ENCODE measurements at regions not wholly inside any gene's neighbourhood (a gene's known extent, or its start where the extent isn't known, plus 50 kb on each side); places are given as distances from the start of the nearest gene placed in this dataset.

DNA sequence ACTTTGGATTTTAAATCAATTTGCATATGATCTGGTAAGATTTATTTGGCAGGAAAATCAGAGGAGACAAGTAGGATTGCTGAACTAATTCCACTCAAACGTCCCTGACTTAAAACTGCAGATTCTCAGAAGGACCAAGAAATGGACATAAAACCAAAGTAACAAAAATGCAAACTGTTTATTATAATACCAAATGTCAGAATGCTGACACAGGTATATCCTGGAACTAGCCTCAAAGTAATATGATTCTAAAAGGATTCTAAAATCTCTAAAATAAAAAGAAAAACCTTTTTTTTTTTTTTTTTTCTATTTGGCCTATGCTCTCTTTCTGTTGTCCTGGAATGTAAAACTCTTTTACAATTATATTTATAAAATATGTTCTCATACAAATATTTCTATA lies 74.4 kb upstream of the BTBD3 start:
- intact Hi-C loops (cut with micrococcal nuclease) (no loop called here), dilution Hi-C loops (cut with HindIII; ENCODE audit: low sequenced_read_pairs, unreplicated experiment) (no loop called here), in situ Hi-C loops (cut with MboI; ENCODE audit: low sequenced_read_pairs) (no loop called here)
- H3K4me1 ChIP-seq (ENCODE audit: control insufficient read depth, insufficient read depth, low read length): peaks cover 7% of the 10 kb centered on the region; the same call in 1 of the 2 replicates
- H3K9me1 ChIP-seq (ENCODE audit: insufficient read depth, low read length): 0 out of 2 replicates have a peak, but pooled peaks cover 3% of the 10 kb centered on the region
- no peak overlapping the region for H3K56ac ChIP-seq (ENCODE audit: extremely low read depth, insufficient read depth, low read length)
- ChIA-PET POLR2A (ENCODE audit: unreplicated experiment) (no interaction called here), CTCF (no interaction called here)
- no peaks in the 10 kb centered on the region for H3K79me1 ChIP-seq (ENCODE audit: low read depth in 1 of 2, low read length in 2 of 2)
- H4K5ac ChIP-seq (ENCODE audit: low read depth, low read length): no peak overlapping the region
- DNase-seq (no peak), ATAC-seq (ENCODE audit: low read depth) (no peak)
- H3K4ac ChIP-seq (ENCODE audit: low read depth, low read length): no peak overlapping the region
- H2AFZ ChIP-seq (replicated peaks; ENCODE audit: low read length, poor library complexity): no peak overlapping the region
- H2BK5ac ChIP-seq (ENCODE audit: low read depth, low read length, poor library complexity, severe bottlenecking): no peak overlapping the region
- H3K14ac ChIP-seq (replicated peaks; ENCODE audit: low read depth, low read length): no peak overlapping the region
- H3K36me3 ChIP-seq (ENCODE audit: control insufficient read depth, insufficient read depth, low read length): no peaks in the 10 kb centered on the region
- no peak overlapping the region for H2BK20ac ChIP-seq (ENCODE audit: low read depth, low read length)
- no peak overlapping the region for H2AK9ac ChIP-seq (replicated peaks; ENCODE audit: low read depth, low read length, poor library complexity)
- no CpG with 5 or more reads among the region's 1 CpG for WGBS, 2 experiments (ENCODE audit: extremely low coverage in 2 of 2, insufficient read length in 1 of 2)
- H4K91ac ChIP-seq (ENCODE audit: insufficient read depth, low read depth, low read length): no peak overlapping the region
- H3K4me2 ChIP-seq (ENCODE audit: low read depth, low read length): no peak overlapping the region
- no peak overlapping the region for H3K9ac ChIP-seq (ENCODE audit: low read depth, low read length)
- no peak overlapping the region for H3K27ac ChIP-seq (ENCODE audit: insufficient read depth, low read length)
- no peaks in the 10 kb centered on the region for H3K9me3 ChIP-seq (ENCODE audit: control insufficient read depth, insufficient read depth, low read length)
- no peak overlapping the region for H3K23ac ChIP-seq (ENCODE audit: low read depth, low read length)
- no peak overlapping the region for H3K18ac ChIP-seq (ENCODE audit: low read depth, low read length)
- no peak overlapping the region for H3K4me3 ChIP-seq (ENCODE audit: insufficient read depth, low read depth, low read length)
- H4K20me1 ChIP-seq (ENCODE audit: insufficient read depth, low read length): no peaks in the 10 kb centered on the region
- H4K8ac ChIP-seq (ENCODE audit: low read depth in 2 of 2, low read length in 2 of 2): no peak overlapping the region
- H3K27me3 ChIP-seq (ENCODE audit: control insufficient read depth, insufficient read depth, low read length): no peaks in the 10 kb centered on the region
- no TSS peak for BruUV-seq (replicated peaks)
- no peak overlapping the region for H2AK5ac ChIP-seq (ENCODE audit: low read depth, low read length)
- no peak overlapping the region for H2BK120ac ChIP-seq (ENCODE audit: low read depth, low read length)
- no peak overlapping the region for H2BK15ac ChIP-seq (ENCODE audit: low read depth, low read length)
- TF ChIP-seq BHLHE40 (IDR thresholded peaks at IDR 0.05; ENCODE audit: low read depth, low read length): no peak
- TF ChIP-seq MAFK (IDR thresholded peaks at IDR 0.05; ENCODE audit: low read depth, low read length): peak; percentile 58
